Upper lobe of left lung (tissue), 6 donors: ENCODE measurements at regions not wholly inside any gene's neighbourhood (a gene's known extent, or its start where the extent isn't known, plus 50 kb on each side); places are given as distances from the start of the nearest gene placed in this dataset.

Experiments
- ATAC-seq, 2 donors: fragments of 200-7000 bp; cut with Tn5 transposase; one replicate each; pipeline ENCODE4 v1.9.1; 2022; ENCODE audit warnings: mild to moderate bottlenecking in 2 of 2, moderate library complexity in 2 of 2; ENCODE audit not compliant: low FRiP score in 2 of 2
- DNase-seq, 2 donors: peaks; one replicate each; pipeline ENCODE4 v3.0.0-alpha.2; 2019 to 2020
- H3K27ac ChIP-seq, 4 donors: fragments of 200-600 bp; sonication (generic); one replicate each; pipeline ENCODE4 v1.5.1; 2016 to 2019
- H3K27me3 ChIP-seq, 4 donors: fragments of 200-600 bp; sonication (generic); one replicate each; pipeline ENCODE4 v1.5.1; 2017 to 2019
- H3K36me3 ChIP-seq, 4 donors: fragments of 200-600 bp; sonication (generic); one replicate each; pipeline ENCODE4 v1.5.1; 2016 to 2019
- H3K4me1 ChIP-seq, 4 donors: fragments of 200-600 bp; sonication (generic); one replicate each; pipeline ENCODE4 v1.5.1; 2018 to 2019
- H3K4me3 ChIP-seq, 4 donors: fragments of 200-600 bp; sonication (generic); one replicate each; pipeline ENCODE4 v1.5.1; 2017 to 2019; ENCODE audit warnings: mild to moderate bottlenecking in 2 of 4, moderate library complexity in 1 of 4
- H3K9me3 ChIP-seq, 4 donors: fragments of 200-600 bp; sonication (generic); one replicate each; pipeline ENCODE4 v1.5.1; 2018 to 2019
- CTCF ChIP-seq, 6 experiments: fragments of 450-650 bp in 4 of 6; fragments of 200-600 bp in 2 of 6; sonication (generic) in 2 of 6; IDR thresholded peaks; one replicate each; pipeline ENCODE4 v1.5.1; 2016 to 2019; ENCODE audit warnings: antibody characterized with exemption in 6 of 6
- EP300 ChIP-seq, 4 donors: sonication (generic); formaldehyde crosslinking; IDR thresholded peaks; one replicate each; pipeline ENCODE4 v1.5.1; 2017; ENCODE audit warnings: antibody characterized with exemption in 4 of 4, control low read depth in 2 of 4
- POLR2A ChIP-seq, 4 donors: fragments of 450-650 bp; IDR thresholded peaks; one replicate each; pipeline ENCODE4 v1.5.1; 2016 to 2017; ENCODE audit warnings: antibody characterized with exemption in 4 of 4, mild to moderate bottlenecking in 2 of 4
- POLR2AphosphoS5 ChIP-seq, 2 donors: sonication (generic); formaldehyde crosslinking; IDR thresholded peaks; one replicate each; pipeline ENCODE4 v1.5.1; 2017; ENCODE audit warnings: antibody characterized with exemption in 2 of 2
- WGBS, 2 donors: methylation state at CpG; one replicate each; pipeline ENCODE4 v1.1.5; 2017 to 2018; 5-methylcytosine and 5-hydroxymethylcytosine counted together
- donor health status: DM: no; HTN: no; CAD: no; lungs with moderate emphysema.
- donor health status: DM: no; HTN: yes; CAD: no; lungs with severe emphysema.

DNA sequence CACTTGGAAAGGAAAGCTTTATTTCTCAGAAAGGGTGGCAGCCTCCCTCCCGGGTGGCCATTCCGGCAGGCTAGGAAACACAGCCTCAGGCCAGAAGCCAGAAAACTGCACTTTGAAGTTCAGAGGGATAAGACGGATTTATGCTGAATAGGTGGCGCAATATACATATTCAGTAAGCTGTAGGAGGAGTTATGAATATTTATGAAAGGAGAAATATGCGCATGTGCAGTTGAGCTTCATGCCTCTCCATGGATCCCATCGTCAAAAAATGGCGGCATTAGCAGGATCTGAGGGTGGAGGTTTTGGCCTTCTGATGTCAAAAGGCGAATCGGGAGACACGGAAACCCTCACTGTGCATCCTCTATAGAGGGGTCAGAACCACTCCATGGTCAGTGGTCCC lies 82.3 kb downstream of the KATNIP start:
- no peaks in the 10 kb centered on the region for H3K9me3 ChIP-seq
- H3K27ac ChIP-seq, result no peak overlapping the region
- DNase-seq (no peak), ATAC-seq (no peak)
- WGBS, 2 donors, result 96 to 97% methylated on average over 10 of the region's 10 CpGs
- H3K36me3 ChIP-seq, result peaks cover 0 to 30% (median 10%) of the 10 kb centered on the region in 4 donors
- no peaks in the 10 kb centered on the region for H3K27me3 ChIP-seq
- TF ChIP-seq POLR2AphosphoS5 (IDR thresholded peaks at IDR 0.05) (no peak), POLR2A (IDR thresholded peaks at IDR 0.05) (no peak), EP300 (IDR thresholded peaks at IDR 0.05) (no peak), CTCF (IDR thresholded peaks at IDR 0.05) (no peak)
- no peak overlapping the region for H3K4me3 ChIP-seq
- H3K4me1 ChIP-seq, result no peaks in the 10 kb centered on the region

- ATAC-seq, result no peak
- H3K36me3 ChIP-seq, result peaks cover 0 to 30% (median 13%) of the 10 kb centered on the region in 4 donors
These were observed 83.3 kb downstream of the KATNIP start for GRCh38 chr16:27633221-27633620.

GRCh38 chr16:27633721-27634120 lies 83.8 kb downstream of the KATNIP start:
- no peak overlapping the region for H3K4me3 ChIP-seq
- H3K9me3 ChIP-seq, result no peaks in the 10 kb centered on the region
- no peak for TF ChIP-seq POLR2A (IDR thresholded peaks at IDR 0.05)
- no peak for TF ChIP-seq POLR2AphosphoS5 (IDR thresholded peaks at IDR 0.05)
- TF ChIP-seq CTCF (IDR thresholded peaks at IDR 0.05), result no peak
- TF ChIP-seq EP300 (IDR thresholded peaks at IDR 0.05), result no peak
- H3K27me3 ChIP-seq, result no peaks in the 10 kb centered on the region
- DNase-seq (no peak), ATAC-seq (no peak)
- H3K36me3 ChIP-seq, result peaks cover 0 to 27% (median 13%) of the 10 kb centered on the region in 4 donors
- no peaks in the 10 kb centered on the region for H3K4me1 ChIP-seq
- H3K27ac ChIP-seq, result no peak overlapping the region

More at GRCh38 chr16:27633221-27633620, 83.3 kb downstream of the KATNIP start:
- H3K4me3 ChIP-seq, result no peak overlapping the region
- WGBS, 2 donors, result 93 to 97% methylated on average over 3 of the region's 3 CpGs
- H3K27me3 ChIP-seq, result no peaks in the 10 kb centered on the region
- H3K4me1 ChIP-seq, result no peaks in the 10 kb centered on the region
- no peaks in the 10 kb centered on the region for H3K9me3 ChIP-seq
- DNase-seq, result no peak
- TF ChIP-seq POLR2AphosphoS5 (IDR thresholded peaks at IDR 0.05), result no peak
- no peak for TF ChIP-seq POLR2A (IDR thresholded peaks at IDR 0.05)
- no peak for TF ChIP-seq CTCF (IDR thresholded peaks at IDR 0.05)
- no peak for TF ChIP-seq EP300 (IDR thresholded peaks at IDR 0.05)
- no peak overlapping the region for H3K27ac ChIP-seq

GRCh38 chr16:27634779-27635178 lies 84.8 kb downstream of the KATNIP start:
- no peak overlapping the region for H3K4me3 ChIP-seq
- TF ChIP-seq EP300 (IDR thresholded peaks at IDR 0.05), result no peak
- no peak for TF ChIP-seq POLR2A (IDR thresholded peaks at IDR 0.05)
- TF ChIP-seq CTCF (IDR thresholded peaks at IDR 0.05), result no peak
- no peak for TF ChIP-seq POLR2AphosphoS5 (IDR thresholded peaks at IDR 0.05)
- WGBS, 2 donors, result 88 to 89% methylated on average over 8 of the region's 8 CpGs

DNA sequence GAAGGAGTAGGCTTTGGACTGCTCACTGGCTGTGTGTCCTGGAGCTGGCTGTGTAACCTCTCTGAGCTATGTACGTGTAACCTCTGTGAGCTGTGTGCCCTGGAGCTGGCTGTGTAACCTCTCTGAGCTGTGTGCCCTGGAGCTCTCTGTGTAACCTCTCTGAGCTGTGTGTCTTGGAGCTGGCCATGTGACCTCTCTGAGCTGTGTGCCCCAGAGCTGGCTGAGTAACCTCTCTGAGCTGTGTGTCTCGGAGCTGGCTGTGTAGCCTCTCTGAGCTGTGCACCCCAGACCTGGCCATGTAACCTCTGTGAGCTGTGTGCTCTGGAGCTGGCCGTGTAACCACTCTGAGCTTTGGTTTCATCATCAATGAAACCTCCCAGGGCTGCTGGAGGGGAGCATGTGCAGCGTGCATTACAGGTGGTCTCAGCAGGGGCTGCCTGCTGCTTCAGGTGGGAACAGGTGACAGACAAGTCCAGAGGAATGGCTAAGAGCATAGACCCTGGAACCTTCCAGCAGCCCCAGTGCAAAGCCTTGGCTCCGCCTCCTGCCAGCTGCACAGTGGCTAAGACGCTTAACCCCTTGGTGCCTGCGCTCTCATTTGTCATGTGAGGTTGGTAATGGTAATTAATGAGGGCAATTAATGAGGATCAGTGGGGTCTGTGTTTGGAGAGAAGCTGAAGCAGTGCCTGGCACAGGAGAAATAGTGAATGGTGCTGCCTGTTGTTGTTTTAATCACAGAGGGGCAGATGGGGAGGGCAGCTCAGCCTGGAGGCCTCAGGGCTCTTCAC lies 86.7 kb downstream of the KATNIP start:
- H3K4me1 ChIP-seq, result no peaks in the 10 kb centered on the region
- H3K27ac ChIP-seq, result no peak overlapping the region
- no peaks in the 10 kb centered on the region for H3K9me3 ChIP-seq
- no peaks in the 10 kb centered on the region for H3K27me3 ChIP-seq
- DNase-seq, result no peak
- ATAC-seq, result no peak
- TF ChIP-seq POLR2AphosphoS5 (IDR thresholded peaks at IDR 0.05) (no peak), EP300 (IDR thresholded peaks at IDR 0.05) (no peak), CTCF (IDR thresholded peaks at IDR 0.05) (no peak), POLR2A (IDR thresholded peaks at IDR 0.05) (no peak)
- H3K36me3 ChIP-seq, result peaks cover 0 to 18% (median 9%) of the 10 kb centered on the region in 4 donors
- 84 to 90% methylated on average over 4 to 7 of the region's 7 CpGs for WGBS, 2 donors
- H3K4me3 ChIP-seq, result no peak overlapping the region

More at GRCh38 chr16:27634779-27635178, 84.8 kb downstream of the KATNIP start:
- DNase-seq (no peak), ATAC-seq (no peak)
- no peaks in the 10 kb centered on the region for H3K27me3 ChIP-seq
- H3K27ac ChIP-seq, result no peak overlapping the region
- peaks cover 0 to 26% (median 12%) of the 10 kb centered on the region in 4 donors for H3K36me3 ChIP-seq
- H3K4me1 ChIP-seq, result no peaks in the 10 kb centered on the region
- H3K9me3 ChIP-seq, result no peaks in the 10 kb centered on the region
